ENCODE measurements at regions not wholly inside any gene's neighbourhood (a gene's known extent, or its start where the extent isn't known, plus 50 kb on each side); places are given as distances from the start of the nearest gene placed in this dataset.

DNA sequence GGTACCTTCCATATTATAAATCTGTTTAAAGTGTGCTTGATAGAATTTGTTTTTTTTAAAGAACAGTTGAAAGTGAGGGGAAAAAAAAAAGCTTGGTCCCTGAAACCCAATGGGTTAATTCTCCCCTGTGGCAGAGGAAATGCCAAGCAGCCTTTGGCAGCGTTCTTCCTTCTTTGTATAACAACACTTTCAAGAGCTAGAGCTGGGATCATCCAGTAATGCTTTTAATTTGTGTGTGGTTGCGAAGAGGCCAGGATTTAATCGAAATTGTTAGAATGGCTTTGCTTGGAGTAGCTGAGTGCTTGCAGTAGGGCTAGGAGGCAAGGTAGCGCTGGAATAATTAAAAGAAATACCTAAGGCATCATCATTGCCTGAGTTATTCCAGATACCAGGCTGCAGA is 692.0 kb downstream of the DHX35 start:
- no peak for DNase-seq

DNA sequence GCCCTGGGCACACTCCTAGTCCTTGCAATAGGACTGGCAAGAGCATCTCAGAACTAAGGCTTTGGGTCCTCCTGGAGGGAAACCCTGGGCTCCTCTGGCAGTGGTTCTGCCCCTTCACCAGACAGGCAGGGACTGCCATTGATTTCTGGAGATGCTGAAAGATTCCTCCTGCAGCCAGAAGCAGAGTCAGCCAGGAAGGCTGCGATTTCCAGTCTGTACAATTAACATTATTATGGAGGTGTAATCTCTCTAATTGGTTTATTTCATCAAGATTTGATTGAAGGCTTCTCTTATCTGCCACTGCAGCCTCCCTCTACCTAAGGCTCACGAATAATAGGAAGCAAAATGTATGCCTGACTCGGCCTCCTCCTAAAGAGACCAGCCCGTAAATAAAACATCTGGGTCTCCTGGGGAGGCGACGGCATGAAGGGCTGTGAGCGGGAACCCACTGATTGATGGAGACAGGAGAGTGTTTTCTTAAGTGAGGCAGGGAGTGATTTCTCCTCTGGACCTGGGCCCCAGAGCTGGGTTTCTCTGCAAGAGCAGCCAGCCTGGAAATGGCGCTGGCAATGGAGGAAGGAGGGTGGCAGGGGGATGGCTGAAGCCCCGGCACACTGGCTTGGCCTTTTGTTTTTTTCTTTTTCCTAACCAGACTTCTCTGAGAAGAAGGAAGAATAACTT is 689.6 kb downstream of the DHX35 start:
- no peak for DNase-seq

DNA sequence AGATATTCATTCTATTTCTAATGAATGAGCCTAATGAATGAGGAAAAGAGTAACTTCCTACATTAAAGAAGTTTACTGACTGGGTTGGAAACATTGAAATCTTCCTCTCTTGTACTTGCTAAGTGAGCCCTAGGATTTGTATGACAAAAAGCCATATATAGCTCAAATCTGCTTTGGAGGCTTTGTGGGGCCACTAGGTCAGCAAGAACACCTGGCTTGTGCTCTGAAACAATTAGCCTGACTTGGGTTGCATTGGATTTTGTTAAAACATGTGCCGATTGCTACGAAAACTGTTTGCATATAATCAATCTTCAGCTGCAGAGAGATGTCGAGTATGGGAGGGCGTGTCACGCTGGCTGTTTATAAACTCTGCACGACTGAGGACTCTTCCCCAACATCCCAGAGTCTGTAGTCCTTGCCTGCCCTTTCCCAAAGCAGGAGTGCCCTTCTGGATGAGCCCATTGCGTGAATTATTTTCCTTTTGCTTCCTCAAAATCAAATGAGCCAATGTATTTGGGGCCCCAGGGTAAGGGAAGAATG is 684.8 kb downstream of the DHX35 start:
- no peak for DNase-seq

DNA sequence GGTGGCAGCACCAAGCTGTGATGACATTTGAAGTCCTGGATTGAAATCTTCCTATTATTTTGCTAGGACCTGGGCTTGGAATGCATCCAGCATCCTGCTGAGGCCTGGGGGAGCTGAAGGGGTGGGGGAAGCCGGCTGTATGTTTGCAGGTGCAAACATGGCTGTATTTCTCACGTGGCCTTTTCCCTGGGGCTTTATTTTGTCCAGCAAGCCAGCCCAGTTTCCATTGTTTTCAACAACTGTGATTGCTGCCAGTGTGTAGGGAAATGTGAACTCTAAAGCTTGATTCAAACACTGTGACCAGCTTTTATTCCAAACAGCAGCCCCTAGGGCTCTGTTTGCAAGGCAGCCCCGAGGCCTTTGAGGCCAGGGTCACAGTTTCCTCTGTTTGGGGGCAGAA is 683.0 kb downstream of the DHX35 start:
- no peak for DNase-seq

DNA sequence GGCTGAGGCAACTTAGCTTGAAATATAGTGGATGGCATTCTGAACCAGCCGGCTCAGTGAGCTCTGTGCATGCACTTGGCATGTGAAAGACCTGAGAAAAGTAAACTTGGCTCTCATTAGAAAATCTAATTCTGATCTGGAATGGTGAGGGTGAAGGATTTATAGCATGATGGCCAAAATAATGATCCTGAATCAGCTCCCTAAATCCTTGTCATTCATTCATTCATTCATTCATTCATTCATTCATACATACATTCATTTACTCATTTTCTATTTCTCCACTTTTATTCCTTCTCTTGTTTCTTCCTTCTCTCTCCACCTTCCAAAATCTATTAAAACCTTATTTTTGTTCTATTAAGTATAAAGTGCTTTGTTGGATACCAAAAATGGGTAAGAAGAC is 681.1 kb downstream of the DHX35 start:
- DNase-seq = no peak

DNA sequence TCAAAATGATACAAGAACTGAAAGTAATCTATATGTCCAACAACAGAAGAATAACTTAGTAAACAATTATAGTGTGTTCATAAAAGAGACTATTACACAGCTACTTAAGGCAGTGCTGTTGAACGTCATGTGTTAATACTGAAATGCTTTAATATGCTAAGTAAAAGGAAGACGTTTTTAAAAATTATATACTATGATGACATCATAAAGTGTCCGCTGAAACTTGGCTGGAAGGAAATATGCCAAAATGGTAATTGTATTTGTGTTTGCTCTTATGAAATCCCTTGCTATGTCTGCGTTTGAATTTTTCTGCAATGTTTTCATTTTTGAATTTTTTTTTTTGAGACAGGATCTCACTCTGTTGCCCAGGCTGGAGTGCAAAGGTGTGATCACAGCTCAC is 679.3 kb downstream of the DHX35 start:
- DNase-seq = no peak

DNA sequence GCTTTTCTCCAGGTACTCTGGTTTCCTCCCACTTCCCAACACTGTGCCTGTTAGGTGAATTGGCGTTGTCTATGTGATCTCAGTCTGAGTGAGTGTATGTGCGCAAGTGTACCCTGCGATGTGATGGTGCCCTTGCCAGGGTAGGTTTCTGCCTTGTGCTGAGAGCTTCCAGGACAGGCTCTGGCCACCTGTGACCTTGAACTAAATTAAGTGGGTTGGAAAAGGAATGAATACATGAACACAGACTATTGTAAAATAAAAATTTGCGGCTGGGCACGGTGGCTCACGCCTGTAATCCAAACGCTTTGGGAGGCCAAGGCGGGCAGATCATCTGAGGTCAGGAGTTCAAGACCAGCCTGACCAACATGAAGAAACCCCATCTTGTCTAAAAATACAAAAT is 678.0 kb downstream of the DHX35 start:
- no peak for DNase-seq

DNA sequence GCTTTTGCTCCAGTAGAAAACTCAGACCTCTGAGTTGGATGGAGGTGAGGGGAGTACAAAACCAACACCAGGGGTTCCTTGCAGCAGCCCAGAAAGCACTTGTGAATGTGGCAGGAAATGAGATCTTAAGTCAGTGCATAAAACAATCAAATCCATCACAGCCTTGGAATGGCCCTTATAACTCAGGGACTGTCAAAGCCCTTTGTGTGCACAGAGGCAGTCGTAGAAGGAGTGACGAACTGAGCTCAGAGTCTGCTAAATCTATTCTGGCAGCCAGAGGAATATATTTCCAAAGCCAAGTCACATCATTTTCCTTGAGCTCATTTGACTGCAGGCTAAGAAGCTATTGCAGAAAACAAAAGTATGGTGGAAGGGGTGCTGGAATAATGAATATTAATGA is 676.6 kb downstream of the DHX35 start:
- no peak for DNase-seq

DNA sequence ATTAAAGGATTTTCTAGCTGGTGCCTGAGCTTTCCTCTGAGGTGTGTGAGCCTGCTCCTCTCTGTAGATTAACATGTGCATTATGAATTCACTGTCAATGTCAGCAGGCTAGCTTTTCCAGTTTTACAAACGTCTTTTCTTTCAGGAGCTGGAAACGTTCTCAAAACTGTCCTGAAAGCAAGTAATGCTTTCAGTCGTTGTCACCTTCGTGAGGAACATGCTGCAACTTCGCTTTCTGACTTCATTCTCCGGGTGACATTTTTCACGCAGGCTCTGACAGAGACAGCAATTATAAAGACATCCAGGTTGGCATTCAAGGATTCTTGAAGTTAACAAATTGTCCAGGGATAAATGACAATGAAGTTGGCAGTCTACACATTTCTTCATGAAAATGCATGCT is 671.5 kb downstream of the DHX35 start:
- DNase-seq = no peak

DNA sequence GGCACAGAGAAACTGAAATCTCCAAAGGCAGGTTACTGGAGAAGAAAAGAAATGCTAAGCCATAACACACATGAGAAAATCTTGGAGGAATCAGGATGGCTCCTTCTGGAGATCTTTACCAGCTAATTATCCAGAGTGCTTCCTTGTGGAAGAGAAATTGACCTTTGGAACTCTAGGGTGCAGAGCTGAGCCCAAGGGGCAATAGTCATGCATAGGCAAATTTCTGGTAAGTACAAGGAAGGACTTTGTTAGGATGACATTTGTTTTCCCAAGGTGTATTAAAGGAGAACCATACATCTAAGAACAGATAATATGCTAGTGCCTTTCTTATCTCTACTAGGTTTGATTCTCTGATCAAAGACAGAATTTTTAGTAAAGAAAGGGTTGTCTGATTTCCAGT is 670.6 kb downstream of the DHX35 start:
- no peak for DNase-seq

DNA sequence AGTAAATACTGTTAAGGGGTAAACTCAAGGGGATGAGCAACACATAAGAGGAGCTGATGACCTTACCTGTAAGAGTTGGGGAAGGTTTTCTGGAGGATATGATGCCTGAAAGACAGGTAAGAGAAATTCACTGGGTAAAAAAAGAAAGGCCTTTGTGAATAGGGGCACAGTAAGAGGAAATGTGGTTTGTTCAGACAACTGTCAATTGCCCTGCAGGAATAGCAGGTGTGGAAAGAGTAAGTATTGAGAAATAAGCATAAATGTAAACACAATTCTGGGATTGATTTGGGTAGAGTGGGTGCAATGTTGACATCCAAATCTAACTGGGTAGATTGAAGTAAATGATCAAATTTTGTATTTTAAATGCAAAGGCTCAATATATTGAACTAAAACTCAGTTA is 670.0 kb downstream of the DHX35 start:
- DNase-seq = no peak

DNA sequence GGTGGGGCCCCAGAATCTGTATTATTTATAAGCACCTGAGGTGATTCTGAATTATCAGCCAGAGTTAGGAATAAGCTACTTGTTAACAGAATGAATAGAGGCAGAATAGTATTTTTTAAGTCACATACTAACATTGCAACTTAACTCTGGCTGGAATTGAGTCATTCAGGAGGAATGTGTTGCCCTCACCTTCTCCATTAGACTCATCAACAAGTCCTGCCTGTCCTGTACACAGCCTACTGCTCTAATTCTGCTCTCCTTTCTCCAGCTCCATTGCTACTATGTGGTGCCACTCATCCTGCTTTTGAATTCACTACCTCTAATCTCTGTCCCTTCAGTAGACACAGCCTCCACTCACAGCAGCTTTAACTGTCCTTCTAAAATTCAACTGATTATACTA is 669.4 kb downstream of the DHX35 start:
- DNase-seq = no peak

DNA sequence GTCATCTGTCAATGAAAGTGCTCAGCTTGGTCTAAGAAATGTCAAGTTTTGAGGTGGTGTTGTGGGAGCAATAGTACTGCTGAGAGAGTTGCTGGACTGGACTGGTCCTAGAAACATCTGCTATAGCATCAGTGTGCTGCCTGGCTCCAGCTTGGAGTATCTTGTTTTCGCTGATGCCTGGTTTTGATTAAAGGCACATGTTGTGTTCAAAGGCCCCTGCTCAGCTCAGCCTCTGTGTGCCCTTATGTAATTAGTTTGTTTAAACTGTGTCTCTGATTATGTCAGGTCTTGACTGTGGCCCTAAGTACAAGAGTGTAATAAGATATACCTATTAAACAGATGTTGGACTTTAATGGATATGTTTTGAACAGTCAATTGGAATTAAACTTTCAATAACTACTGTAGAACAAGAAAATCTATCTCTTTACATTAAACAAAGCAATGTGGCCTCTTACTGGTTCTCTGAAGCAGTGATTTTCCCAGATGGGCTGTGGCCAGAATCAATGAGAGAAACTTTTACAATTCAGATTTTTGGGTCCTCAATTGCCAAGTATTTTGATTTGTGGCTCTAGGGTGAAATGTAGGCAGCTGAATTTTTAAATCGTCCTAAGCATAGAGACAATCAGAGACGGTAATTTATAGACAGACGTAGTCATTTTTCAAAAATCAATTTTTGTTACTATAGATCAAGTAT is 668.2 kb downstream of the DHX35 start:
- no peak for DNase-seq

DNA sequence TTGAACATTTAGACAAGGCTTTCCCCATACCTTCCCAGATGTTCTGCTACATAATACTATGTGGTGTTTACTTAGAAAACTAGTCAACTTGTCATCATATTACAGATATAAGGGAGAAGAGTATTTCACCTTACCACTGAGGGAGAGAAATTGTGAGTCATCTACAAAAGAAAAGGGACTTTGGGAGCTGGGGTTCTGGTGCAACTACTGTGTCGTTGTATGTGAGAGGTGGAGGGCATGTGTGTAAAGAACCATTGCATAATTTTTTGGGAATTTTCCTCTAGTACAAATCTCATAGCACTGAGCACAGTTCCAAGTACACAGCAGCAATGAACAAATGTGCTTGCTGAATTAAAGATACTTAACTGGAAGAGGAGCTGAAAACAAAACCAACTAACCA is 665.6 kb downstream of the DHX35 start:
- DNase-seq = no peak

DNA sequence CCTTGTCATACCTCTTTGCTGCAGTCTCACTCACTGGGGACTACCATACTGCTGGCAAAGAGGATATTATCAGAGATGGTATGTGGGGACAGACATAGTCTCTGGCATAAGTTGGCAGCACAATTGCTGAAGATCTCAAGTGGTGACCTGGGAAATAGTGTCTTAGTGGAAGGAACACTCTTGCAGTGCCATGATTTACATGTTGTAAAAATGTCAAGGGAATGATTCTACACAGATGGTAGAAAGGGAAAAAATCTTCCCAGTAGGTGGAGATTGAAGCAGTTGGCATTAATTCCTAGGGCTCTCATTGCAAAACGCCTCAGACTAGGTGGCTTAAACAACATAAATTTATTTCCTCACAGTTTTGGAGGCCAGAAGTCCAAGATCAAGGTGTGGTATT is 662.2 kb downstream of the DHX35 start:
- DNase-seq = no peak

DNA sequence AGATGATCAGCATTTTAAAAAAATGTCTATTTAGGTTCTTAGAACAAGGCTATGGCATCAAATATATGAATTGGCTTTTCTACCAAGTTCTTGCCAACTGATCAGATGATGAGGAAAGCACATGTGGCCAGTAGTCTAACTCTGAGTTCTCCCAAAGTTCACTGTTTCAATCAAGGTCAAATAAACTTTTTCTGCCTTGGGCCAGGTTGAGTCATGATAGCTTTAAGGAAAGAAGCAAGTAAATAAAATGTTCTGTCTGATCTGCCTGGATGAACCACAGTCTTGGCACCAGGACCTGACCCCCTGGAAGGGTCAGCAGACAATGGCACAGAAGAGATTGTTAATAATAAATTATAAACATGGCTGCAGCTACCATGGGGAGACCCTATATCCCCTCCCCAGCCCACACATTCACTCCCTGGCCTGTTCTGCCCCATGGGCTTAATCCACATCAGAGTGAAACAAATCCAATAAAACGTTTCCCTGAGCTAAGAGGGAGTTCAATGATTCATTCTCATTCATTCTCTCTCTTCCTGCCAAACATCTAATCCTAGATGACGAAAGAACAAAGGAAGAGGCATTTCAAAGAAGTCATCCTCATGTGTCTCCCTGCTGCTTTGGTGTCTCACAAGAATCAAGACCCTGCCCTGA is 661.6 kb downstream of the DHX35 start:
- no peak for DNase-seq

DNA sequence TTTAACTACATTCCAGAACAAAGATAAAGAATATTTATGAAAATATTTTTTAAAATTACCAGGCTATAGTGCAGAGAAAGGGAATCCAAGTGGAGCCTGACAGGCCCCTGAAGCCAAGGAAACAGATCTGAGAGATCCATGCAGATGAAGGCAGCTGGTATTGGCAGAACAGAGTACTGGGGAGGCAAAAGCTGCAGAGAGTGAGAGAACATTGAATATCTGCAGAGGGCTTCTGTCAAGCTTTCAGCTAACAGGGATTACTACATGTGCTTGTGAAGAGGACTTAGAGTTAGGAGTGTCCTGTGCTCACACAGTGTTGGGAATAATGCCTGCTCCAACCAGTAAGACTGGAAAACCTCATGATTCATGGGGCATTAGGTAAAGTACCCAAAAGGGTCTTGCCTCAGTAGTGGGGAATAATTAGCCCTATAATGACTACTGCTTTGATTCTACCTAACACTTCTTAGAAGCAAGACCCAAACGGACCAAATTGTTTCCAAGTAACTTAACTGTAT is 657.2 kb downstream of the DHX35 start:
- DNase-seq = no peak

DNA sequence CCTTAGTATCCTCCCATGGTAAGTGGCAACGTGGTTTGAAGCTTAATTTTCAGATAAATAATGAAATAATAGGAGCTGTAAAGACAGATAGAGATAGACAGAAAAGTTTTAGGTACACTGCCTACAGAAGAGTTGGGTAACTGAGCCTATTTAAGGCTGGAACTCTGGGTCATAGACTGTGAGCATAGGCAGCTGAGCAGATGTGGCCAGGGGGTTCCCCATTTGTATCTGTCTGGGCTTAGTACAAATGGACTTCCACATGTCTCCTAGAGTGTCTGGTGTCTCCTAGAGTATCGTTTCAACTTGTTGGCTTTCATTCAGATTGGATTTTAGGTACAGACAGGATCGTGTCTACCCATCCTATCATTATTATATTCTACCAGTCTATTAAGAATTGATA is 649.8 kb downstream of the DHX35 start:
- DNase-seq = no peak

DNA sequence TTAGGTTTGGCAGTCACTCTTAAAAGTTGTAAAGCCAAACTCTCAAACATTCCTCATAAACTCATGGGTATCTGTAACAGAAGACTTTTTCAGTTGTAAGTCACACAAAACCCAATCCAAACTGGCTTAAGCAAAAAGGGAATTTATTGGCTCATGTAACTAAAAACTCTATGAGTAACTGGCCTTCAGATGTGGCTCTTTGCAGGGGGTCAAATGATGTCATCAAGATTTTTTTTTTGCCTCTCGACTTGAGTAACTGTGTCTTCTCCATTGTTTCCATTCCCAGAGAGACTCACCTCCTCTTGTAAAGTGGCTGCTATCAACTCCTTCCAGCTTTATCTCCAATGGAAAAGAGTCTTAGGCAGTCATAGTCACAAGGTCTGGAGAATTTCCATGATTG is 645.0 kb downstream of the DHX35 start:
- no peak for DNase-seq

DNA sequence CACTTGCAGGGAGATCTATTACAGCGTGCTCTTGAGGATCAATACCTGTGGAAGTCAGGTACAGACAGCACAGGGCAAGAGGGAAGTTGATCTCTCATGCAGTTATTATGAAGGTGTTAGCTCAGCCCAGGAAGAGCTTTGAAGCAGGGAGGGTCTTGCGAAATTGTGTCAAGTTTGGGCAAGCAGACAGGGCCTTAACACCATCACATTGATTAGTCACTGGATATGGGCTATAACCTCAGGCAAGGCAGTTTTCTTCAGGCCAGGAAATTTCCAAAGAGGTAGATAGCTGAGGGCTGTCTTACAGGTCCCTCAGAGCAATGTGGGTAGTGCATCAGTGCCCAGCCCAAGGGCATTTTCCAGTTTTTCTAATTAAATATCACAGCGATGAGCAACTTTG is 643.8 kb downstream of the DHX35 start:
- no peak for DNase-seq

DNA sequence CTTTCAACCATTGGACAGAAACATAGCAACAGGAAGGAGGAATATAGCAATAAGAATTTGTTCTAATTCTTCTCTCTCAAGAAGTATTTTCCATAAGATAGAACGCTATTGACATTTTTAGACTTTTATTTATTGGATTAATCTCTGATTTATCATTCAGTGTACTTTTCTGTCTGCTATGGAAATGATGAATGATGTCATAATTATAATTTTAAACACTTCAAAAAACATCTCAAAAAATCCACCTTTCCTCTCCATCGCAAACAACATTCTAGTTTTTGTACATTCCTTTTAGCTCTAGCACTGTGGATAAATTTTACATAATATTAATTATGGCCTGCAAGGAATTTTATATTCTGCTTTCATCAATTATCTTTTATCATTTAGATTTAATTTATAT is 643.2 kb downstream of the DHX35 start:
- DNase-seq = no peak

DNA sequence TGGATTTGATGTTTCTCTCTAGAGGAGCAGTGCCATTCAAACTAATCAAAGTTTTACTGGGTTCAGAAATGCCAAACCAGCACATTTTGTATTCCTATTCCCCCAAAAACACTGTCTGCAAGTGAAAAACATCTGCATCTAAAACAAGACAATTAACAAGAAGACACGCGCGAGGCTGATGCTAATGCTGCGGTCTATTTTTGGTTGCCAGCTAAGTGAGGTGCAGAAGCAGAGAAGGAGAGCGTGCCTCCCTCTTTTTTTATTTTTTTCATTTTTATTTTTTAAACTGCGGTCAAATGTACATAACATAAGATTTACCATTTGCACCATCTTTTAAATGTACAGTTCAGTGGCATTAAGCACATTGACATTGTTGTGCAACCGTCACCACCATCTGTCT is 641.1 kb downstream of the DHX35 start:
- no peak for DNase-seq

DNA sequence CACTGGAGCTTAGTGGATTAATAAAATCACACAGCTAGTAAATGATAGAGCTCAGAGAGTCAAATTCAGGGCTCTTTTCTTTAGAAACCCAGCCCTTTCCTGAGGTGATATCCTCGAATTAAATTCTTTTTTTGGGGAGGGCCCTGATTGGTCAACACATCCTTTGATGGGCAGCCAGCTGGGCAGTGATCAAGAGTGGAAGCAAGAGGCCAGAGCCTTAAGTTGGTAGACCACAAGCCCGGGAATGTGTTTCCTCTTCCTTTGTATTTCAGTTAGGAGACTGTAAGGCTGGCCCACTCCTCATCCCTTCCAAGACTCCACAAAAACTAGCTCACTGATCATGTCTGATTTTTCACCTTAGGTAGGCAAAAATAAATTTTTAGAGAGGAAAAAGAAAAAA is 640.5 kb downstream of the DHX35 start:
- no peak for DNase-seq

DNA sequence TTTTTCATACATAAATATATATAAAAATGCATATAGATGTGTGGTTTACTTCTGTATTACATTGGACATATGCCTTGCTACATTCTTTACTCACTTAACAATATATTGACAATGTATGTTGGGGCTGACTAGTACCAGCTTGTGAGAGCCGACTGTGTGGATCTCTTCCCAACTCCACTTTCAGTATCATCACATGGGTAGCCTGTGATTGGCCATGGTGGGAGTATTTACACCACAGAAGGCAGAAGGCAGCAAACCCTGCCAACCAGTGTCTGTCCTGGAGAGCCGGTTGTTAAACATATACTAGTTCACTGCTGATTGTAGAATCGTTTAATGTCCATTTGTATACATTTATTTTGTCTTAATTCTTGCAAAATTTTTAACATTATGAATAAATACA is 638.7 kb downstream of the DHX35 start:
- no peak for DNase-seq

Data from activated CD4-positive, alpha-beta T cell treated with anti-CD3 and anti-CD28 coated beads, Interleukin-2, amount 50 U/mL, for 4 hours (primary cell).